ENCODE measurements at regions not wholly inside any gene's neighbourhood (a gene's known extent, or its start where the extent isn't known, plus 50 kb on each side); places are given as distances from the start of the nearest gene placed in this dataset.

GRCh38 chr13:44108331-44108858 is 228.7 kb downstream of the LACC1 start:
- peak overlapping the region in 3 of 4 donors; percentile 33 to 83 (median 77) for H3K27ac ChIP-seq
- H3K4me1 ChIP-seq = peaks cover 0 to 47% (median 9%) of the 10 kb centered on the region in 4 donors
- peak in 2 of 3 donors; percentile 78 to 89 for DNase-seq
- H3K27me3 ChIP-seq = no peaks in the 10 kb centered on the region
- no peaks in the 10 kb centered on the region for H3K9me3 ChIP-seq
- no peak for TF ChIP-seq CTCF (IDR thresholded peaks at IDR 0.05)
- TF ChIP-seq POLR2A (IDR thresholded peaks at IDR 0.05) = peak in 1 of 2 donors; percentile 37
- H3K36me3 ChIP-seq = no peaks in the 10 kb centered on the region
- H3K4me3 ChIP-seq = peak overlapping the region in 1 of 4 donors; percentile 4

GRCh38 chr13:44110091-44110621 is 230.5 kb downstream of the LACC1 start:
- Histone ChIP-seq H3K9me3 (no peaks in the 10 kb centered on the region), H3K4me1 (peaks cover 0 to 36% (median 4%) of the 10 kb centered on the region in 4 donors), H3K4me3 (peak overlapping the region in 2 of 4 donors; percentile 44 to 45), H3K36me3 (no peaks in the 10 kb centered on the region), H3K27ac (peak overlapping the region in 2 of 4 donors; percentile 59 to 83), H3K27me3 (no peaks in the 10 kb centered on the region)
- TF ChIP-seq POLR2A (IDR thresholded peaks at IDR 0.05) (no peak), CTCF (IDR thresholded peaks at IDR 0.05) (peak in 2 of 6 experiments; percentile 18 to 50)
- DNase-seq = peak in 2 of 3 donors; percentile 56 to 61

- no peaks in the 10 kb centered on the region for H3K9me3 ChIP-seq
- no peaks in the 10 kb centered on the region for H3K36me3 ChIP-seq
- H3K27me3 ChIP-seq = no peaks in the 10 kb centered on the region
- peak overlapping the region in 1 of 4 donors; percentile 45 for H3K4me3 ChIP-seq
- DNase-seq = no peak
- peaks cover 0 to 29% (median 3%) of the 10 kb centered on the region in 4 donors for H3K4me1 ChIP-seq
- no peak for TF ChIP-seq CTCF (IDR thresholded peaks at IDR 0.05)
- no peak for TF ChIP-seq POLR2A (IDR thresholded peaks at IDR 0.05)
- peak overlapping the region in 1 of 4 donors; percentile 83 for H3K27ac ChIP-seq
Observed at GRCh38 chr13:44111701-44112100, 232.0 kb downstream of the LACC1 start.

- H3K27ac ChIP-seq = no peak overlapping the region
Observed at GRCh38 chr13:44112700-44113329, 233.1 kb downstream of the LACC1 start.

More at GRCh38 chr13:44112700-44113329, 233.1 kb downstream of the LACC1 start:
- TF ChIP-seq POLR2A (IDR thresholded peaks at IDR 0.05) (no peak), CTCF (IDR thresholded peaks at IDR 0.05) (no peak)
- no peaks in the 10 kb centered on the region for H3K9me3 ChIP-seq
- H3K4me3 ChIP-seq = peak overlapping the region in 1 of 4 donors; percentile 45
- peaks cover 0 to 31% (median 1%) of the 10 kb centered on the region in 4 donors for H3K4me1 ChIP-seq
- H3K36me3 ChIP-seq = no peaks in the 10 kb centered on the region
- DNase-seq = no peak
- no peaks in the 10 kb centered on the region for H3K27me3 ChIP-seq
